GM19463 (cell line): ENCODE measurements at regions not wholly inside any gene's neighbourhood (a gene's known extent, or its start where the extent isn't known, plus 50 kb on each side); places are given as distances from the start of the nearest gene placed in this dataset.
A peak's percentile ranks its signal among the peaks of the same experiment; 100 is the strongest.

Experiments
- ATAC-seq: cut with Tn5 transposase; IDR thresholded peaks from one replicate; pipeline ENCODE4 v1.9.1; 2021; ENCODE audit warnings: mild to moderate bottlenecking, moderate library complexity; ENCODE audit not compliant: unreplicated experiment

DNA sequence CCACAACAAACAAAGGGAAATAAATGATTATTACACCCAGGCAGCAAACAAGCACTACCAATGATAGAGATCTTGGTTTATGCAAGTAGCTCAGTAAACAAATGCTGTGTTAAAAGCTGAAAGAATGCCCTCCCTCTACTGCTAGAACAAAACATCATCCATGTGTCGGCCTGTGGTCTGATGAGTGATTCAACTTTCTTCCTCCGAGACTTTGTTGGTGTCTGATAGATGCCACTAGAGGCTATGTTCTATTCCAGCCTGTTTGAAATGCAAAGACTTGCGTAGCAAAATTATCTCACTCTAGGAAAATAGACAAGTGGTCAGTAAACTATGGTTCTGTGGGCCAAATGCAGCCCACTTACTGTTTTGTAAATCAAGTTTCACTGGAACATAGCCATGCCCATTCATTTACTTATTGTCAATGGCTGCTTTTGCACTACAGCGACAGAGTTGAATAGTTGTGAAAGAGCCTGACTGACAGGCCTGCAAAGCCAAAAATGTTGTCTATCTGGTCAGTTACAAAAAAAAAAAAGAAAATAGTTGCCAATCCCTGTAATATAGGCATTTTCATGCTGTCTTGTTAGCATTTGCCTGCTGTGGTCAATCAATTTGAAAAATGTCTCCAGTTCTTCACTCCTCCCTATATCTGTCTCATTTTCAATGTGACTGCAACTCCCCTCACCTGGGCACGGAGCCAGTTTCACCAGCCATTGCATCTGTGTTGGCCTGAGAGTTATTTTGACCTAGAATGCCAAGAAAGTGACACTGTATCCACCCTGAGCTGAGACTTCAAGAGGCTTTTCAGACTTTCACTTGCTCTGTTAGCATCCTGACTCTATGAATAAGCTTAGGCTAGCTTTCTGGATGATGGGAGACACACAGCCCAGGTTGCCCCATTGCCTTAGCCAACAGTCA is 544.6 kb upstream of the BTBD3 start:
- ATAC-seq = no peak

DNA sequence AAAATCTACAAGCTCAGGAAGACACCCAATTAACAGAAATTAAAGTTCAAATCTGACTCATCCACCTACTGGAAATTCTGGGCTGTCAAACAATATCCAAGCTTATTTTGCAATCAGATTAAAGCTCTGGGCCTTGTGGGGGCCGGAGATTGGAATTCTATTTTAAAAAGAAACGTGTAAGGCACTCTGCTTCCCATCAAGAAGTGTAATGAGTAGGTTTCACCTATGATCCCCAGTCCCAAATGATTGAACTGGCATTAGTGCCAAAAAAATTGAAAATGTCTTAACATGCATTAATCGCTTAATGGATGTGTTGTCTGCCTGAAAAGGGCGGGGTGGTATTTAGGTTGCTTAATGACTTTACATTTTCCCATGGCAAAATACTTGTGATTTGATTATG is 542.4 kb upstream of the BTBD3 start:
- ATAC-seq = no peak

DNA sequence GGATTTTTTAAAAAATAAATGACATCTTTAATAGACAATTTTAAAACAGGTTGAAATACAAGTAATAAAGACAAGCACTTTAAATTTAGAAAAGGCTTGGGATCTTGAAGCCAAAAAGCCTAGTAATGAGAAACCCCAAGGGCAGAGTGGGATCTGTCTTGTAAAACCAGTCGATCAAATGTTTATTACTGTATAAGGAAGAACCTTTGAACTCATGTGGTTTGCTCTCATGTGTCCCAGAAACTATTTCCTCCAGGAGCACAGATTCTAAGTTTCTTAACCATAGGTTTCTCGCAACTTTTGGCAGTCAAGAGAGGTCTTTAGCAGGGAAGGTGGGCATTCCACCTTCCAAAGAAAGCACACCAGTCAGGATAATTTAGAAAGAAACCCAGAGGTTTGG is 541.7 kb upstream of the BTBD3 start:
- ATAC-seq = no peak

DNA sequence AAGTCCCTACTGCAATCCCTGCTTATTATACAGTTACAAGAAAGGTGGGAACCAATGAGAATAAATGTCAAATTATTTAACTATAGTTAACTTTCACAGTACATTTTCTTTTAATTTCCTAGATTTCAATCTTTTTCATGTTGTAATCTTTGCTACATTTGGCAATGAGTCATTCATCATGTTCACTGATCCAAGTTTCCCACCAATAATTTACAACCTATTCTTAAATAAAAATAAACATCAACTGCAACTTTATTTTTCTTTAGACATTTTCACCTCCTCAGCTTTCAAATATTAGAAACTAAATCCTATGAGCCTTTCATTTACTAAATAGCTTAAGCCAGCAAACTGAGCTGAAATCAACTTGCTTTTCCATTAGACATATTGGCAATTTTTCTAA is 541.3 kb upstream of the BTBD3 start:
- ATAC-seq = no peak

DNA sequence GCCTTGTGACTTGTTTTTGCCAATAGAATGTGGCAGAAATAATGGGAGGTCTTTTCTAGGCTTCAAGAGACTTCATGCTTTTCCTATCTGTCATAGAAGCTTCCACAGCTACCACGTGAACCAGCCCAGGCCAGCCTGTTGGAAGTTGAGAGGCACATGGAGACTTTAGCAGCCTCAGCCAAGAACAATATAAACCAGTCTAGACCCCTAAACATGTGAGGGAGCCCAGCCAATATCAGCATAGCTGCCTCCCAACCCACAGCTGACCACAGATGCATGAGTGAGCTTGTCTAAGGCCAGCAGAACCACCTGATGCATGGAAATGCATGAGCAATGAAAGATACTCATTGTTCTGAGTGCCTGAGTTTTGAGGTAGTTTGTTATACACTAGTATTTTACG is 540.7 kb upstream of the BTBD3 start:
- ATAC-seq = no peak

DNA sequence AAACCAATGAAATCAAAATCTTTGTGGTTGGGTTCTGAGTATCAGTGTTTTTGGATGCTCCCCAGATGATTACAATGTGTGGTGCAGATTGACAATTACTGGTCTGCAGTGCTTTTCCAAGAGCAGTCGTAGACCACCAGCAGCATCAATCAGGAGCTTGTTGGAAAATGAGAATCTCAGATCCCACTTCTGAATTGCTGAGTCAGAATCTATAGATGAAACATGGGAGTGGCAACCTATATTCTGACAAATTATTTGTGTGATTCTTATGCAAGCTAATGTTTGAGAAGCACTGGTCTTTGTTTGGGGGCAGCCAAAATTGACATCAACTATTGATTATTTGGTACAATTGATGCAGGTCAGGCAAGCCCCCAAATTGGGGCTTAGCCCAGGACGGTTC is 539.9 kb upstream of the BTBD3 start:
- ATAC-seq = no peak

DNA sequence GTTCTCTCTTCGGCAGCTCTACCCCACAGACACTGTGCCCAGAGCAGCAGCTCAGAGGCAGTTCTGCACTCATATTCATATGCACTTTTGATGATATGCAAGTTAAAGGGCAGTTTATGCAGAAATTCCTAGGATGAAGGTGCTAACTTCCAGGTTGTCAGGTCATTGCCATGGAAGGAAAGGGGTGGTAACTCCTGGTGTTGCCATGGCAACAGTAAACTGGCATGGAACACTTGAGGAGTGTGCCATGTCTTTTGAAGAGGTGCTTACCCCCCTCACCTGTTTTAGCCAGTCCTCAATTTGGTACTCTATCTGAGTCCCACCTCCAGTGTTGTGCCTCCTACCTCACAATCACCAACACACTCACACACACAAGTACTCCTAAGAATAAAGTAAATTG is 539.4 kb upstream of the BTBD3 start:
- ATAC-seq = no peak

DNA sequence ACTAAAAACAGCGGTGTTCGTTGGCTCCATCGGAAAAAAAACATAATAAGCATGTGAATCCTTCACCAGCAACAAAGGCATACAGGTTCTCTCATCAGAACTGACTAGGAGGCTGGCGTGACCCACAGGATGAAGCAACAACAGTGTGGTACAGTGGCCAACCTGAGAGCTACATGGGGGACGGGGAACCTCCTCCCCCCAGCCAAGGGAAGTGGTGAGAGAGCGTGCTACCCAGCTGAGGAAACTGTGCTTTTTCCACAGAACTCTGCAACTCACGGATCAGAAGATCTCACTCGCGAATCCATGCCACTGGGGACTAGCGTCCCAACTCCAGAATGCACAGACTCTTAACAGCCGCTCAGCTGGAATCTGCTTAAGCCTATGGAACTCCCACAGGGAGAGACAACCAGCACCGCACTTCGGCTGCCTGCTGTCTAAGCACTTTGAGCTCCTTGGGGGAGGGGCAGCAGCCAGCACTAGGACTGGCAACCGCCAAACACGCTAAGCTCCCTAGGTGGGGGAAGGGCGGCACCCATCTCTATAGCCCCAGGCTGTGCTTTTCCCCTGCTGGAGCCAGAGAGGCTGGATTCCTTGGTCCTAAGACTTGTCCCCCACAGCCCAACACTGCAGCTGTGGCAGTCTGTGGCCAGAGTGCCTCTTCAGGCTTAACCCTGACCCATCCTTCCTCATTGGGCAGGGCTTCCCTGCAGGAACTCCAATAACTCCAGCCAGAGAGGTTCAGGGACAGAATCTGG is 538.3 kb upstream of the BTBD3 start:
- peak; percentile 29 for ATAC-seq

DNA sequence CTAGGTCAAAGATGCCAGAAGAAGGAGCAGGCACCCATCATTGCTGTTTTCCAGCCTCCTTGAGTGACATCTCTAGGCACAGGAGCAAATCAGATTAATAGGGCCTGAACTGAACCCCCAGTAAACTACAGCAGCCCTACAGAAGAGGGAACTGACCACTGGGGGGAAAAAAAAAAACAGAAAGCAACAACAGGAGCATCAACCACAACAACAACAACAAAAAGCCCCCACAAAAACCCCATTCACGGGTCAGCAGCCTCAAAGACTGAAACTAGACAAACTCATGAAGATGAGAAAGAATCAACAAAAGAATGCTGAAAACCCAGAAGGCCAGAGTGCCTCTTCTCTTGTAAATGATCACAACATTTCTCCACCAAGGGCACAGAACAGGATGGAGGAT is 537.4 kb upstream of the BTBD3 start:
- ATAC-seq = peak; percentile 67

DNA sequence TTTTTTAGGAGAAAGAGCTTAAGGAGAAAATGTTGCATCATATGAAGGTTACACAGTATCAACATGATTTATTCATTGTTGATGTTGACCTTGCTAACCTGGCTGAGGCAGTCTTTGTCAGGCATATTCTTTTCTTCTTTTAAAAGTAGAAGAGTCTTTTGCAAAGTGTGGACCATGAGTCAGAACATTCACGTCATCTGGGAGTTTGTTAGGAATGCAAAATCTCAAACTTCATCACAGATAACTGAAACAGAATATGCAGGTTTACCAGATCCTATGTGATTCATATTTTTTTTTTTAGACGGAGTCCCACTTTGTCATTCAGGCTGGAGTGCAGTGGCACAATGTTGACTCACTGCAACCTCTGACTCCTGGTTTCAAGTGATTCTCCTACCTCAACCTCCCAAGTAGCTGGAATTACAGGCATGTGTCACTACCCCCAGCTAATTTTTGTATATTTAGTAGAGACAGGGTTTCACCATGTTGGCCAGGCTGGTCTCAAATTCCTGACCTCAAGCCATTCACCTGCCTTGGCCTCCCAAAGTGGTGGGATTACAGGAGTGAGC is 530.4 kb upstream of the BTBD3 start:
- no peak for ATAC-seq

DNA sequence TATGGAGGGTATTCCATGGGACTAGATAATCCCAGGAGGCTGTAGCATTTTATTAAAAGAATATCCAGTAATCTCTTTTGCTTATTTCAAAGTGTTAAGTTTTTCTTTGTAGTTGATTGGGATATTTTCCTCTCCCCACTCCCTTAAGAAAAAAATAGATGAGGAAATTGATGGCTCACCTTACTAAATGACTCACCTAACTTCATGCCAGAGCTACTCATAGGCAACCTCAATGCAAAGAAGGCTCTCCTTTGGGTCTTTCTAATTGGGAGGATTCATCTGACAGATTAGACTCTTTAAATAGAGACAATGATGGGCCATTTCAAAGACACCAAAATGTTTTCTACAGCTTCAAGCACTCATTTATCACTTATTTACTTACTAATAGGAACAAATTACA is 528.5 kb upstream of the BTBD3 start:
- ATAC-seq = no peak

DNA sequence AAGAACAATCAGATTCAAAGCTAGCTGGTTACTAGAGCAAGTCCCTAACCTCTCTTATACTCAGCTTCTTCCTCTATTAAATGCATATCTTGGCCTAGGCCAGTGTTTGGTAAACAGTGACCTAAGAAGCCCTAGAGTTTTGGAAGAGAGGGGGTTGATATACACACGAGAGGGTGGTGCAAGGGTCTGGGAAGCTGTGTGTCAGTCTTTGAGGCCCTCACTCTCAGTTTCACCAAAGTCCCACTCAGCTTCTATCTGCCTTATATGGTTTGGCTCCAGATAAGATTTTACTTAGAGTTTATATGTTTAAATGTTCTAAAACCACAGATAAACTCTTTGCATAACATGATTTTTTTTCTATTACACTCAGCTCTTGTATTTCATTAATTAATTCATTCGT is 526.1 kb upstream of the BTBD3 start:
- no peak for ATAC-seq

DNA sequence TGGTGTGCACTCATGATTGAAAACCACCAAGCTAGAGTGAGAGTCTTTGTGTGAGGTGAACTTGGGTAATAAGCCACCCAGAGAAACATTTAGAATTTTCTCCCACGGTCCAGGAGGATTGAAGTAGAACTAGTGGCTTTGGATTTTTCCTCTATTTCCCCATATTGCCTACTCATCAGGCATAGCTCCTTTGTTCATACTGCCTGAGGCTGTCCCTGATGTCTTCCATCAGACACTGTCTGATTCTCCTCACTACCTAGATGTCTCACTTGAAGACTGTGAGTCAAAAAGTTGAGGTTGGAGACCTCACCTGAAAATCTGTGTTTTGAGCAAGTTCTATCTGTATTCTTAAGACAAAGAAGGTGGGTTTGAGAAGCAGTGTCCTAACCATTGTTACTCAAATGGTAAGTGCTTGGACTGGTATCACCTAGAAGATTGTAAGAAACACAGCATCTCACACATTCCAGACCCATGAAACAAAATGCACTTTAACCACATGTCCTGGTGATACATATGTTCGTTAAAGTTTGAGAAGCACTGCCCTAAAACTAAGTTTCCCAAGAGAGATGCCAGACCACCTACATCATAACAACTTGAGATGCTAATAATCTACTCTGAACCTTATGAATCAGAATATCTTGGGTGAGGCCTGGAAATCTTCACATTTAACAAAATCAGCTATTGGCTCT is 523.4 kb upstream of the BTBD3 start:
- no peak for ATAC-seq

DNA sequence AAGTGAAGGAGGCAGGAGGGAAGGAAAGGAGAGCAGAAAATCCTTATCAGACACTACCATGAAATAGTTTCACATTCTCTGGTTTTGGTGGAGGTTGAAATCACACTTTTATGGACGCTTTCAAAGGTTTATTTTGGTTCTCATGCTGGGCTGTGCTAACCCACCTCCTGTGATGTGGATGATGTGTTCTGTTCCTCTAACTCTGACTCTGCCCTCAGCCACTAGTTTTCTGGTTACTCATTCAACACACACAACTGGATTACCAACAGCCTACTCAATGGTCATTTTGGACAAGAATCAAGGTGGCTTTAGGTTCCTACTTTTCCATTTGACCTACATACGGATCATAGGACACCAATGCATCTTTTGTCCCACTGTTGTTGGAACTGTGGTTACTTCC is 522.1 kb upstream of the BTBD3 start:
- no peak for ATAC-seq

DNA sequence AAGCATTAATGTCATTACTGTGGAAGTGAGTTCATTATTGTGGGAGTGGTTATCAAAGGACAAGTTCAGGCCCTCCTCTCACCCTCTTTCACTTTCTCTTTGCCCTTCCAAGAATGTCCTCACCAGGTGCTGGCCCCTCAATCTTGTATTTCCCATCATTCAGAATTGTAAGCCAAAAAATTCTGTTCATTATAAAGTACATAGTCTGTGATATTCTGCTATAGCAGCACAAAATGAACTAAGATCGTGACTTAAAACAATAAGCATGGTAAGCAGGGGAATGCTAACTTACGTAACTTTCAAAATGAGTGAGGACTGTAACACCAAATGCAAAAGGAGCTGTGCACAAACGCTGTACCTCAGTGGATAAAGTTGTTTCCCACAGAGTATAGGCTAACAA is 515.7 kb upstream of the BTBD3 start:
- ATAC-seq = peak; percentile 84

DNA sequence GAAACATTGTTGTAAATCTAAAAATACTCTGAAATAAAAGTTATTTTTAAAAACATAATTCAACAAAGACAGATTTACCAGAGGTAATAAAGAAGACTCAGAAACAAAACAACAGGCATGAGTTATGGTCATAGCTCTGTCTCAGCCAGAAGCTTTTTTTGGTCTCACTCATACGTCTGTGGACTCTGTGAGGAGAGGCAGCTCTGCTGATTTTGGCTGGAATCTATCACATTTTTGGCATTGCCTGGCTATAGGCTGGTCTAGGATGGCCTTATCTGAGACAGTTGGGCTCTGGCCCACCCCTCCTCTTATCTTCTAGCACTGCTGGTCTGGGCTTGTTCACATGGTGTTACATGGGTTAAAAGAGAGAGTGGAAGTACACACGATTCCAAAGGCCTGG is 514.0 kb upstream of the BTBD3 start:
- ATAC-seq = no peak

DNA sequence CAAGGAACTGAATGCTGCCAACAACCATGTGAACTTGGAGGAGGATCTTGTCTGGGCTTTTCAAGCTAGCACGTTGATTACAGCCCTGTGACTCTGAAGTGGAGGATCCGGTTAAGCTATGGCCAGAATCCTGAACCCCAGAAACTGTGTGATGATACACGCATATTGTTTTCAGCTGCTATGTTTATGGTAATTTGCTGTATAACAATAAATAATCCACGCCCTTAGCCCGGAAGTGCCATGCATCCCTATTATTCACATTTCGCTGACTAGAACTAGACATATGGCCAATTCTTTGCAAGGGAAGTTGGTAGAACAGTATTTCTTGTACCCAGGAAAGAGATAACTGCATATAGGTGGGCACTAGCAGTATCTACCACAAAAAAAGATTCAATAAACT is 510.8 kb upstream of the BTBD3 start:
- no peak for ATAC-seq

DNA sequence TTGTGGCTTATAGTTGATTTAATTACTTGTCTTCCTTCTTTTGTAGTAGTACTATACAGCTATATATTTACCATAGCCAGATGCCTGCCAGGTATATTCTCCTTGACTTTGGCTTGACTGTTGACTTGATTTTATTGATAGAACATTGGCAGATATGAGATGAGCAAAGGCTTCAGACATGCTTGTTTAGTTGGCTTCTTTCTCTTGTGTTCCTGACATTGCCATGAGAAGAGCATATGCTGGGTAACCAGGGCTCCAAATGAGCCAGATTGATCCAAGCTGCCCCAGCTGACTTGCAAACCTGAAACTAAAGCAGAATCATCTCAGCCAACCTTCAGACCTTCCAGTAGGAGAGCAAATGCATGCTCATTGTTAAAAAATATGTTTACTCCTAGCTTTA is 508.1 kb upstream of the BTBD3 start:
- no peak for ATAC-seq

DNA sequence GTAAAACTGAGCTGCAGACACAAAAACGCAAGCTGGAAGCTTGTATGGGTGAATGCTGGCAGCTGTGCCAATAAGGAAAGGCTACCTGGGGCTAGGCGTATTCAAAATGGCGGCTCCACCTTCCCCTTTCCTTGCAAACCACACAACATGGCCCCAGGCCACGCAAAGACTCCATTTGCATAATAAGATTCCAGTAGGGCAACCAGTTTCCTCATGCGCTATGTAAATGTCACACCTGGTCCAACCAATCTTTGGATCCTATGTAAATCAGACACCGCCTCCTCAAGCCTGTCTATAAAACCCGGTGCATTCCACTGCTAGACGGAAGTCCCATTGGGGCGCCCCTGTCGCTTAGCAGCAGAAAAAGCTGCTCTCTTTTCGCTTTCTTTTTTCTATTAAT is 505.9 kb upstream of the BTBD3 start:
- no peak for ATAC-seq

DNA sequence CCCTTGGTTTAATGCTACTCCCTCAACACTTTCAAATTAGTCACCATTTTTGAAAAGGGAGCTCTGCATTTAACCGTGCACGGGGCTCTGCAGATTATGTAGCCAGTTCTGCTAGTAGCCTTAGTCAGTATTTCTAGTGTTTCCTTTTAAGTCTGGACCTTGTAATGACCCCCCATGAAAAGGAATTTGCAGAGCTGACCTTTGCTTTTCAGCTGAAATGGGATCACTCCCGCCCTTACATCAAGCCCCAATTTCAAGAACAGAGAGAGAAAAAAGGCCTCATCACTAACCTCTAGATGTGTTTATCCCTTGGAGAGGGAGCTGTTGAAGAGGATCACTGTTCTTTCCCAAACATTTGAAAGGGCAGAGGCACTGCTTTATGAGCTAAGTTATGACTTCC is 490.7 kb upstream of the BTBD3 start:
- no peak for ATAC-seq

DNA sequence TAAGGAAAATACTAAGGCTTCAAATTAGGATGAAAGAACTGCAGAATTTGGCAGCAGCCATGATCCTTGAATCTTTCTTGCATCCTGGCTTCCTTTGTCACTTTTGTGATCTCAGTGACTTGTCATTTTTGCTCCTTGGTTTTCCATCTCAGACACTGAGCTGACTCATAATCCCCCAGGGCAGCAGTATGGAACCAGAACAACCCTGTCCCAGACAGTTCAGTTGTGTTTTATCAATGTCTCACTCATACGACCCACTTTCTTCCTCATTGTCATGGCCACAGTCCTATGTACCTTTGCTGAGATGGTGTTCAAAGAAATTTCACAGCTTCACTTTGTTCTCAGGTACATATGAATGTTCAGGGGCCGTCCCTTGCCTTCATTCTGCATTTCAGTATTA is 488.5 kb upstream of the BTBD3 start:
- ATAC-seq = no peak
